ENCODE measurements at regions not wholly inside any gene's neighbourhood (a gene's known extent, or its start where the extent isn't known, plus 50 kb on each side); places are given as distances from the start of the nearest gene placed in this dataset.

DNA sequence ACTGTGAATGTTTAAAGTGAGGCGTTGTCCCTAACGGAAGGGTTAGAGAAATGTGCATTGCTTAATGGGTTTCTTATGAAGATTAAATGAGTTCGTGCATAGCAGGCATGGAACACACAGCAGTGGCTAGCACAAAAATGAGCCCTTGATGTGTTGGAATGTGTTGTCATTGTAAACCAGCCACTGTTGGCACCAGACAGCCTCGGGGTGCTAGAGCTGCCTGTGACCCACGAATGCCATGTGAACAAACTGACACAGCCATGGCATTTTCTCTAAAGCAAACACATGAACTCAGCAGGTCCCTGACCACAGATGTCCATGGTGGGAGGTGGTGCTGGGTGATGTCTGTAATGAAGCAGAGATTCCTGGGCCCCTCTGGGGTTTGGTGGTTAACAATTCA is 111.1 kb upstream of the DPP6 start:
- TF ChIP-seq ZBTB8A (CRISPR knock-in tag; IDR thresholded peaks at IDR 0.05; ENCODE audit: borderline replicate concordance, low read depth) (no peak), POLR2AphosphoS5 (IDR thresholded peaks at IDR 0.05; ENCODE audit: low read depth, low read length) (no peak), HMG20A (CRISPR knock-in tag; IDR thresholded peaks at IDR 0.05; ENCODE audit: borderline replicate concordance) (no peak), ZNF441 (CRISPR knock-in tag; IDR thresholded peaks at IDR 0.05; ENCODE audit: borderline replicate concordance) (no peak), EP300 (IDR thresholded peaks at IDR 0.05; ENCODE audit: low read depth in 2 of 2, low read length in 2 of 2) (no peak), EP300 (CRISPR knock-in tag; IDR thresholded peaks at IDR 0.05; ENCODE audit: borderline replicate concordance) (no peak), RBAK (CRISPR knock-in tag; IDR thresholded peaks at IDR 0.05) (no peak)
- TF ChIP-seq, protein P1, sequence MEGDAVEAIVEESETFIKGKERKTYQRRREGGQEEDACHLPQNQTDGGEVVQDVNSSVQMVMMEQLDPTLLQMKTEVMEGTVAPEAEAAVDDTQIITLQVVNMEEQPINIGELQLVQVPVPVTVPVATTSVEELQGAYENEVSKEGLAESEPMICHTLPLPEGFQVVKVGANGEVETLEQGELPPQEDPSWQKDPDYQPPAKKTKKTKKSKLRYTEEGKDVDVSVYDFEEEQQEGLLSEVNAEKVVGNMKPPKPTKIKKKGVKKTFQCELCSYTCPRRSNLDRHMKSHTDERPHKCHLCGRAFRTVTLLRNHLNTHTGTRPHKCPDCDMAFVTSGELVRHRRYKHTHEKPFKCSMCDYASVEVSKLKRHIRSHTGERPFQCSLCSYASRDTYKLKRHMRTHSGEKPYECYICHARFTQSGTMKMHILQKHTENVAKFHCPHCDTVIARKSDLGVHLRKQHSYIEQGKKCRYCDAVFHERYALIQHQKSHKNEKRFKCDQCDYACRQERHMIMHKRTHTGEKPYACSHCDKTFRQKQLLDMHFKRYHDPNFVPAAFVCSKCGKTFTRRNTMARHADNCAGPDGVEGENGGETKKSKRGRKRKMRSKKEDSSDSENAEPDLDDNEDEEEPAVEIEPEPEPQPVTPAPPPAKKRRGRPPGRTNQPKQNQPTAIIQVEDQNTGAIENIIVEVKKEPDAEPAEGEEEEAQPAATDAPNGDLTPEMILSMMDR (CRISPR knock-in tag; IDR thresholded peaks at IDR 0.05), result no peak
